IPS DF 6.9 (cell line): ENCODE measurements at regions not wholly inside any gene's neighbourhood (a gene's known extent, or its start where the extent isn't known, plus 50 kb on each side); places are given as distances from the start of the nearest gene placed in this dataset.

Experiments
- DNase-seq: peaks from one replicate; pipeline ENCODE4 v3.0.0-alpha.2; 2013; ENCODE audit warnings: low read depth, low spot score
- H3K27ac ChIP-seq: one replicate; pipeline ENCODE4 v1.5.1; 2013; ENCODE audit warnings: low read length, control low read depth
- H3K27me3 ChIP-seq: 2 replicates; pipeline ENCODE4 v1.6.1; 2013; ENCODE audit warnings: mild to moderate bottlenecking, low read length; ENCODE audit not compliant: control insufficient read depth, insufficient read depth
- H3K36me3 ChIP-seq: 2 replicates; pipeline ENCODE4 v1.6.1; 2013; ENCODE audit warnings: low read length; ENCODE audit not compliant: control insufficient read depth, insufficient read depth
- H3K4me1 ChIP-seq: 2 replicates; pipeline ENCODE4 v1.6.1; 2013; ENCODE audit warnings: low read length; ENCODE audit not compliant: control insufficient read depth, insufficient read depth
- H3K4me3 ChIP-seq: 2 replicates; pipeline ENCODE4 v1.5.1; 2013; ENCODE audit warnings: mild to moderate bottlenecking, low read length
- H3K9me3 ChIP-seq: 2 replicates; pipeline ENCODE4 v1.6.1; 2013; ENCODE audit warnings: low read length, inconsistent platforms; ENCODE audit not compliant: control insufficient read depth, insufficient read depth
- WGBS: extraction: QIAGEN DNeasy Blood & Tissue Kit; methylation state at CpG from one replicate; pipeline ENCODE4 v1.1.7; 2013; ENCODE audit warnings: mixed read lengths, missing lambda C conversion rate; ENCODE audit not compliant: insufficient read length, insufficient coverage; 5-methylcytosine and 5-hydroxymethylcytosine counted together

- Histone ChIP-seq H3K27me3 (no peaks in the 10 kb centered on the region), H3K4me3 (no peak overlapping the region), H3K27ac (no peak overlapping the region), H3K4me1 (no peaks in the 10 kb centered on the region), H3K36me3 (no peaks in the 10 kb centered on the region), H3K9me3 (no peaks in the 10 kb centered on the region)
- WGBS: no CpG with 5 or more reads among the region's 1 CpG
- no peak for DNase-seq
Observed at GRCh38 chr2:226641008-226641407, 158.6 kb downstream of the IRS1 start.

GRCh38 chr2:226640501-226640900 lies 159.1 kb downstream of the IRS1 start:
- H3K27me3 ChIP-seq: no peaks in the 10 kb centered on the region
- H3K27ac ChIP-seq: no peak overlapping the region
- no CpG with 5 or more reads among the region's 3 CpGs for WGBS
- no peaks in the 10 kb centered on the region for H3K36me3 ChIP-seq
- no peaks in the 10 kb centered on the region for H3K4me1 ChIP-seq
- H3K4me3 ChIP-seq: no peak overlapping the region
- no peaks in the 10 kb centered on the region for H3K9me3 ChIP-seq
- DNase-seq: no peak

- Histone ChIP-seq H3K27me3 (no peaks in the 10 kb centered on the region), H3K27ac (no peak overlapping the region), H3K4me3 (no peak overlapping the region), H3K9me3 (no peaks in the 10 kb centered on the region), H3K36me3 (no peaks in the 10 kb centered on the region), H3K4me1 (no peaks in the 10 kb centered on the region)
- WGBS: no CpG with 5 or more reads among the region's 2 CpGs
- DNase-seq: no peak
Observed at GRCh38 chr2:226639550-226639949, 160.1 kb downstream of the IRS1 start.

GRCh38 chr2:226638576-226638975 lies 161.0 kb downstream of the IRS1 start:
- H3K27ac ChIP-seq: no peak overlapping the region
- no peak for DNase-seq
- H3K9me3 ChIP-seq: no peaks in the 10 kb centered on the region
- no peak overlapping the region for H3K4me3 ChIP-seq
- no peaks in the 10 kb centered on the region for H3K4me1 ChIP-seq
- H3K27me3 ChIP-seq: no peaks in the 10 kb centered on the region
- WGBS: no CpG with 5 or more reads among the region's 9 CpGs
- H3K36me3 ChIP-seq: no peaks in the 10 kb centered on the region

- WGBS: no CpG with 5 or more reads among the region's 2 CpGs
- DNase-seq: no peak
- H3K4me3 ChIP-seq: no peak overlapping the region
- no peaks in the 10 kb centered on the region for H3K36me3 ChIP-seq
- no peaks in the 10 kb centered on the region for H3K9me3 ChIP-seq
- no peak overlapping the region for H3K27ac ChIP-seq
- no peaks in the 10 kb centered on the region for H3K27me3 ChIP-seq
- H3K4me1 ChIP-seq: no peaks in the 10 kb centered on the region
Observed at GRCh38 chr2:226637383-226637782, 162.2 kb downstream of the IRS1 start.

GRCh38 chr2:226636586-226636985 lies 163.0 kb downstream of the IRS1 start:
- Histone ChIP-seq H3K27ac (no peak overlapping the region), H3K4me1 (no peaks in the 10 kb centered on the region), H3K4me3 (no peak overlapping the region), H3K36me3 (no peaks in the 10 kb centered on the region), H3K27me3 (no peaks in the 10 kb centered on the region), H3K9me3 (no peaks in the 10 kb centered on the region)
- DNase-seq: no peak
- no CpG with 5 or more reads among the region's 2 CpGs for WGBS

- no peaks in the 10 kb centered on the region for H3K4me1 ChIP-seq
- no CpG with 5 or more reads among the region's 4 CpGs for WGBS
- no peaks in the 10 kb centered on the region for H3K27me3 ChIP-seq
- H3K27ac ChIP-seq: no peak overlapping the region
- H3K36me3 ChIP-seq: no peaks in the 10 kb centered on the region
- no peak for DNase-seq
- no peaks in the 10 kb centered on the region for H3K9me3 ChIP-seq
- no peak overlapping the region for H3K4me3 ChIP-seq
Observed at GRCh38 chr2:226634943-226635604, 164.5 kb downstream of the IRS1 start.

GRCh38 chr2:226631671-226632070 lies 167.9 kb downstream of the IRS1 start:
- Histone ChIP-seq H3K4me3 (no peak overlapping the region), H3K36me3 (no peaks in the 10 kb centered on the region), H3K4me1 (no peaks in the 10 kb centered on the region), H3K27me3 (no peaks in the 10 kb centered on the region), H3K9me3 (no peaks in the 10 kb centered on the region), H3K27ac (no peak overlapping the region)
- DNase-seq: no peak
- no CpG with 5 or more reads among the region's 6 CpGs for WGBS

GRCh38 chr2:226631187-226631586 lies 168.4 kb downstream of the IRS1 start:
- Histone ChIP-seq H3K4me3 (no peak overlapping the region), H3K9me3 (no peaks in the 10 kb centered on the region), H3K27me3 (no peaks in the 10 kb centered on the region), H3K27ac (no peak overlapping the region), H3K36me3 (no peaks in the 10 kb centered on the region), H3K4me1 (no peaks in the 10 kb centered on the region)
- WGBS: no CpG with 5 or more reads among the region's 3 CpGs
- DNase-seq: no peak

GRCh38 chr2:226625946-226626345 lies 173.7 kb downstream of the IRS1 start:
- DNase-seq: no peak
- H3K27ac ChIP-seq: no peak overlapping the region
- no peaks in the 10 kb centered on the region for H3K4me1 ChIP-seq

GRCh38 chr2:226623587-226624368 lies 175.8 kb downstream of the IRS1 start:
- H3K4me3 ChIP-seq: no peak overlapping the region
- no peaks in the 10 kb centered on the region for H3K9me3 ChIP-seq
- WGBS: no CpG with 5 or more reads among the region's 13 CpGs
- H3K36me3 ChIP-seq: no peaks in the 10 kb centered on the region
- DNase-seq: no peak
- H3K27me3 ChIP-seq: no peaks in the 10 kb centered on the region
- H3K27ac ChIP-seq: no peak overlapping the region
- H3K4me1 ChIP-seq: no peaks in the 10 kb centered on the region

More at GRCh38 chr2:226625946-226626345, 173.7 kb downstream of the IRS1 start:
- no CpG with 5 or more reads among the region's 2 CpGs for WGBS
- no peaks in the 10 kb centered on the region for H3K9me3 ChIP-seq
- H3K27me3 ChIP-seq: no peaks in the 10 kb centered on the region
- no peaks in the 10 kb centered on the region for H3K36me3 ChIP-seq
- H3K4me3 ChIP-seq: no peak overlapping the region
